Epithelial cell of proximal tubule (primary cell): ENCODE measurements at regions not wholly inside any gene's neighbourhood (a gene's known extent, or its start where the extent isn't known, plus 50 kb on each side); places are given as distances from the start of the nearest gene placed in this dataset.
"Not testable (repeated sequence)": the region's sequence is repeated elsewhere in the genome, so short reads cannot be mapped to it uniquely, and the experiment has no call there.

ENCODE experiments used
- DNase-seq: peaks from one replicate; pipeline ENCODE4 v3.0.0-alpha.2; 2011; ENCODE audit warnings: low read depth
- H3K4me3 ChIP-seq: 2 replicates; pipeline ENCODE4 v1.5.1; 2011; ENCODE audit warnings: low read depth, mild to moderate bottlenecking, low read length
- CTCF ChIP-seq: conservative IDR thresholded peaks from 2 replicates; pipeline ENCODE4 v1.5.1; 2012; ENCODE audit warnings: low read depth, mild to moderate bottlenecking, low read length

GRCh38 chr10:81730891-81731290 lies 144.1 kb upstream of the NRG3 start:
- no peak for TF ChIP-seq CTCF
- H3K4me3 ChIP-seq, result no peak overlapping the region
- DNase-seq, result no peak

- TF ChIP-seq CTCF, result no peak
- peak; percentile 64 for DNase-seq
Observed at GRCh38 chr10:81733542-81733941, 141.5 kb upstream of the NRG3 start.

GRCh38 chr10:81735167-81735566 lies 139.8 kb upstream of the NRG3 start:
- DNase-seq, H3K4me3 ChIP-seq: not testable (repeated sequence)

More at GRCh38 chr10:81733542-81733941, 141.5 kb upstream of the NRG3 start:
- peak overlapping the region; percentile 21 for H3K4me3 ChIP-seq

GRCh38 chr10:81759111-81759510 lies 115.9 kb upstream of the NRG3 start:
- no peak for TF ChIP-seq CTCF
- H3K4me3 ChIP-seq, result no peak overlapping the region
- DNase-seq, result no peak

- TF ChIP-seq CTCF, result no peak
- no peak for DNase-seq
- H3K4me3 ChIP-seq, result no peak overlapping the region
Observed at GRCh38 chr10:81784111-81784597, 90.8 kb upstream of the NRG3 start.

GRCh38 chr10:81792729-81793128 lies 82.3 kb upstream of the NRG3 start:
- no peak for TF ChIP-seq CTCF
- no peak for DNase-seq
- no peak overlapping the region for H3K4me3 ChIP-seq

- no peak for DNase-seq
- no peak overlapping the region for H3K4me3 ChIP-seq
- TF ChIP-seq CTCF, result no peak
Observed at GRCh38 chr10:81806842-81807241, 68.2 kb upstream of the NRG3 start.
